Lung (tissue), 11 donors: ENCODE measurements at regions not wholly inside any gene's neighbourhood (a gene's known extent, or its start where the extent isn't known, plus 50 kb on each side); places are given as distances from the start of the nearest gene placed in this dataset.

Experiments
- ATAC-seq: fragments of 200-7000 bp; cut with Tn5 transposase; one replicate; pipeline ENCODE4 v1.9.1; 2020; ENCODE audit warnings: moderate number of reproducible peaks; ENCODE audit not compliant: insufficient read depth, low FRiP score
- DNase-seq, 3 donors: peaks; one replicate each; pipeline ENCODE4 v3.0.0-alpha.2; 2013 to 2017
- H3K27ac ChIP-seq, 2 donors: one replicate each; pipeline ENCODE4 v1.5.1; 2013; ENCODE audit warnings: mild to moderate bottlenecking in 2 of 2, moderate library complexity in 2 of 2, control low read depth in 1 of 2, inconsistent platforms in 1 of 2, low read depth in 1 of 2, low read length in 1 of 2
- H3K27me3 ChIP-seq, 3 donors: one replicate each; pipeline ENCODE4 v1.5.1; 2013; ENCODE audit warnings: low read length in 2 of 3; ENCODE audit not compliant: control insufficient read depth in 3 of 3, insufficient read depth in 3 of 3
- H3K36me3 ChIP-seq, 4 donors: one replicate each; pipeline ENCODE4 v1.5.1; 2013; ENCODE audit warnings: low read length in 4 of 4, mild to moderate bottlenecking in 1 of 4, moderate library complexity in 1 of 4; ENCODE audit not compliant: control insufficient read depth in 4 of 4, insufficient read depth in 4 of 4
- H3K4me1 ChIP-seq, 5 donors: one replicate each; pipeline ENCODE4 v1.5.1; 2013; ENCODE audit warnings: low read length in 5 of 5, mild to moderate bottlenecking in 2 of 5, moderate library complexity in 1 of 5; ENCODE audit not compliant: control insufficient read depth in 5 of 5, insufficient read depth in 5 of 5
- H3K4me3 ChIP-seq: one replicate; pipeline ENCODE4 v1.5.1; 2013; ENCODE audit warnings: mild to moderate bottlenecking, control low read depth, moderate library complexity
- H3K9ac ChIP-seq, 2 donors: one replicate each; pipeline ENCODE4 v1.5.1; 2013; ENCODE audit warnings: low read length in 2 of 2, control low read depth in 1 of 2; ENCODE audit not compliant: insufficient read depth in 1 of 2
- H3K9me3 ChIP-seq, 4 donors: one replicate each; pipeline ENCODE4 v1.5.1; 2013; ENCODE audit warnings: low read length in 3 of 4, mild to moderate bottlenecking in 1 of 4, moderate library complexity in 1 of 4; ENCODE audit not compliant: control insufficient read depth in 4 of 4, insufficient read depth in 3 of 4
- CTCF ChIP-seq: IDR thresholded peaks from 2 replicates; pipeline ENCODE4 v1.5.1; 2012; ENCODE audit warnings: mild to moderate bottlenecking; ENCODE audit errors: control extremely low read depth, extremely low read depth
- WGBS, 2 donors: extraction: QIAGEN DNeasy Blood & Tissue Kit; methylation state at CpG; one replicate each; pipeline ENCODE4 v1.1.7; 2013; 5-methylcytosine and 5-hydroxymethylcytosine counted together
- donor health status: control.
- donor health status: control.
- donor health status: Bipolar disorder and iron deficiency.
- donor health status: healthy.
- donor health status: DM: yes; HTN: yes; CAD: no.

GRCh38 chr1:232239998-232240397 lies 389.9 kb downstream of the SIPA1L2 start:
- ATAC-seq: no peak

GRCh38 chr1:232239522-232239921 lies 390.4 kb downstream of the SIPA1L2 start:
- DNase-seq: no peak
- Histone ChIP-seq H3K27ac (no peak overlapping the region), H3K4me3 (no peak overlapping the region), H3K36me3 (no peaks in the 10 kb centered on the region), H3K27me3 (peaks cover 0 to 4% (median 0%) of the 10 kb centered on the region in 3 donors), H3K9ac (no peak overlapping the region), H3K9me3 (peaks cover 0 to 7% (median 1%) of the 10 kb centered on the region in 4 donors), H3K4me1 (no peaks in the 10 kb centered on the region)
- ATAC-seq: no peak
- WGBS, 2 donors: 75 to 84% methylated on average over 3 of the region's 3 CpGs
- TF ChIP-seq CTCF: no peak

More at GRCh38 chr1:232239998-232240397, 389.9 kb downstream of the SIPA1L2 start:
- Histone ChIP-seq H3K9ac (no peak overlapping the region), H3K27me3 (peaks cover 0 to 4% (median 0%) of the 10 kb centered on the region in 3 donors), H3K4me3 (no peak overlapping the region), H3K9me3 (peaks cover 0 to 6% (median 1%) of the 10 kb centered on the region in 4 donors), H3K4me1 (no peaks in the 10 kb centered on the region), H3K27ac (no peak overlapping the region), H3K36me3 (no peaks in the 10 kb centered on the region)
- no peak for DNase-seq
- WGBS, 2 donors: 65 to 68% methylated on average over 6 of the region's 6 CpGs
- no peak for TF ChIP-seq CTCF

GRCh38 chr1:232238009-232238408 lies 391.9 kb downstream of the SIPA1L2 start:
- TF ChIP-seq CTCF: no peak
- Histone ChIP-seq H3K9ac (no peak overlapping the region), H3K4me1 (no peaks in the 10 kb centered on the region), H3K27ac (no peak overlapping the region), H3K9me3 (peaks cover 0 to 7% (median 1%) of the 10 kb centered on the region in 4 donors), H3K27me3 (peaks cover 0 to 4% (median 0%) of the 10 kb centered on the region in 3 donors), H3K4me3 (no peak overlapping the region), H3K36me3 (no peaks in the 10 kb centered on the region)
- ATAC-seq: no peak
- WGBS, 2 donors: 84 to 93% methylated on average over 4 of the region's 4 CpGs
- no peak for DNase-seq

GRCh38 chr1:232227306-232227705 lies 402.6 kb downstream of the SIPA1L2 start:
- Histone ChIP-seq H3K9ac (no peak overlapping the region), H3K27me3 (no peaks in the 10 kb centered on the region), H3K36me3 (no peaks in the 10 kb centered on the region), H3K4me3 (no peak overlapping the region), H3K9me3 (no peaks in the 10 kb centered on the region), H3K4me1 (peaks cover 0 to 4% (median 0%) of the 10 kb centered on the region in 5 donors), H3K27ac (no peak overlapping the region)
- WGBS, 2 donors: 39 to 47% methylated on average over 3 of the region's 3 CpGs
- DNase-seq: peak in 1 of 3 donors; percentile 23
- no peak for TF ChIP-seq CTCF
- no peak for ATAC-seq
